ENCODE measurements at regions not wholly inside any gene's neighbourhood (a gene's known extent, or its start where the extent isn't known, plus 50 kb on each side); places are given as distances from the start of the nearest gene placed in this dataset.
"Not testable (repeated sequence)": the region's sequence is repeated elsewhere in the genome, so short reads cannot be mapped to it uniquely, and the experiment has no call there.

- Histone ChIP-seq H3K27me3 (ENCODE audit: insufficient read depth, poor library complexity, severe bottlenecking) (no peaks in the 10 kb centered on the region), H3K27ac (replicated peaks) (no peak overlapping the region), H3K4me3 (replicated peaks; ENCODE audit: insufficient read depth, low read length) (no peak overlapping the region)
- TF ChIP-seq GABPA (IDR thresholded peaks at IDR 0.05; ENCODE audit: low read depth) (no peak), REST (IDR thresholded peaks at IDR 0.05; ENCODE audit: insufficient replicate concordance, low read depth) (no peak), POLR2AphosphoS5 (IDR thresholded peaks at IDR 0.05; ENCODE audit: low read depth) (no peak), SPI1 (IDR thresholded peaks at IDR 0.05; ENCODE audit: borderline replicate concordance, low read depth) (no peak)
- TF ChIP-seq, protein P1, sequence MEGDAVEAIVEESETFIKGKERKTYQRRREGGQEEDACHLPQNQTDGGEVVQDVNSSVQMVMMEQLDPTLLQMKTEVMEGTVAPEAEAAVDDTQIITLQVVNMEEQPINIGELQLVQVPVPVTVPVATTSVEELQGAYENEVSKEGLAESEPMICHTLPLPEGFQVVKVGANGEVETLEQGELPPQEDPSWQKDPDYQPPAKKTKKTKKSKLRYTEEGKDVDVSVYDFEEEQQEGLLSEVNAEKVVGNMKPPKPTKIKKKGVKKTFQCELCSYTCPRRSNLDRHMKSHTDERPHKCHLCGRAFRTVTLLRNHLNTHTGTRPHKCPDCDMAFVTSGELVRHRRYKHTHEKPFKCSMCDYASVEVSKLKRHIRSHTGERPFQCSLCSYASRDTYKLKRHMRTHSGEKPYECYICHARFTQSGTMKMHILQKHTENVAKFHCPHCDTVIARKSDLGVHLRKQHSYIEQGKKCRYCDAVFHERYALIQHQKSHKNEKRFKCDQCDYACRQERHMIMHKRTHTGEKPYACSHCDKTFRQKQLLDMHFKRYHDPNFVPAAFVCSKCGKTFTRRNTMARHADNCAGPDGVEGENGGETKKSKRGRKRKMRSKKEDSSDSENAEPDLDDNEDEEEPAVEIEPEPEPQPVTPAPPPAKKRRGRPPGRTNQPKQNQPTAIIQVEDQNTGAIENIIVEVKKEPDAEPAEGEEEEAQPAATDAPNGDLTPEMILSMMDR (IDR thresholded peaks at IDR 0.05; ENCODE audit: insufficient read depth, low read length), result no peak
- DNase-seq (ENCODE audit: low read depth in 1 of 2, low spot score in 1 of 2), result no peak
These were observed 106.8 kb downstream of the LMO4 start for GRCh38 chr1:87435484-87435883.

DNA sequence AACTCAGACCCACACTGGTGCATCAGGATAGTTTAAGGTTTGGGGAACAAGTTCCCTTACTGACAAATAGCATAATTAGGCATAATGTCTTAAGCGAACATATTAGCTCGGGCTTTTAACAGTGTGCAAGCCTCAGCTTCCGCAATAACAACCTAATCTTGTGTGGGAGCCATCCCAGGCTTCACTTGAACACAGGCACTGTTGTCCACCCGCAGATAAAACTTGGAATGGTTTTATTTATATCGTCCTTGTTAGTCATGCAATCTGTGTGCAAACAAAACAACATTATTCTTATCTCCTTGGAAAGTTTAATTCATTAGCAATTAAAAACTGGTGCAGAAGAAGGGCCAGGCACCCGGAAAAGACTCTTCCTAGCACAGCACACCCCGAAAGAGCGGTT is 107.4 kb downstream of the LMO4 start:
- DNase-seq (ENCODE audit: low read depth in 1 of 2, low spot score in 1 of 2); H3K4me3 ChIP-seq (replicated peaks; ENCODE audit: insufficient read depth, low read length); H3K27me3 ChIP-seq (ENCODE audit: insufficient read depth, poor library complexity, severe bottlenecking); H3K27ac ChIP-seq (replicated peaks): not testable (repeated sequence)

DNA sequence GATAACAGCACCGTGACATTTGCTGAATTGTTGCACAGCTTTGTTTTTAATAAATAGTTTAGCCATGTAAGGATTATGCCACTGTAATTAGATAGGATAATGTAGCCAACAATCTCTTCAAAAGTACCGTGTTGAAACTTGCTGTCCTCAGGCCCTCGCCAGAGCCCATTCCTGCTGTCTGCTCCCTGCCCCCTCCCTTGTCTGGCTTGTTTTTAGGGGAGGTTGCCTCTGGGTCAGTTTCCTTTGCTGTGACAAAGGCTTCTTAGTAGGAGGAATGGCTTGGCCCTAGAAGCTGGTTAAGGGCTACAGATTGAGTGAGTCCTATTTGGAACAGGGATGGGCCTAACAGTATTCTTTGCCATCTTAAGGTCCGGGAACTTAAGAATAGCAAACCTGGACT is 107.9 kb downstream of the LMO4 start:
- no peak for DNase-seq (ENCODE audit: low read depth in 1 of 2, low spot score in 1 of 2)
- no peaks in the 10 kb centered on the region for H3K27me3 ChIP-seq (ENCODE audit: insufficient read depth, poor library complexity, severe bottlenecking)
- H3K4me3 ChIP-seq (replicated peaks; ENCODE audit: insufficient read depth, low read length), result no peak overlapping the region
- no peak for TF ChIP-seq REST (IDR thresholded peaks at IDR 0.05; ENCODE audit: insufficient replicate concordance, low read depth)
- TF ChIP-seq POLR2AphosphoS5 (IDR thresholded peaks at IDR 0.05; ENCODE audit: low read depth), result no peak
- TF ChIP-seq, protein P1 (IDR thresholded peaks at IDR 0.05; ENCODE audit: insufficient read depth, low read length), result no peak
- TF ChIP-seq SPI1 (IDR thresholded peaks at IDR 0.05; ENCODE audit: borderline replicate concordance, low read depth), result no peak
- TF ChIP-seq GABPA (IDR thresholded peaks at IDR 0.05; ENCODE audit: low read depth), result no peak
- no peak overlapping the region for H3K27ac ChIP-seq (replicated peaks)

GRCh38 chr1:87437663-87438295 is 109.1 kb downstream of the LMO4 start:
- H3K27ac ChIP-seq (replicated peaks), result no peak overlapping the region
- H3K4me3 ChIP-seq (replicated peaks; ENCODE audit: insufficient read depth, low read length), result no peak overlapping the region
- H3K27me3 ChIP-seq (ENCODE audit: insufficient read depth, poor library complexity, severe bottlenecking), result no peaks in the 10 kb centered on the region
- DNase-seq (ENCODE audit: low read depth in 1 of 2, low spot score in 1 of 2), result no peak
- TF ChIP-seq REST (IDR thresholded peaks at IDR 0.05; ENCODE audit: insufficient replicate concordance, low read depth) (no peak), GABPA (IDR thresholded peaks at IDR 0.05; ENCODE audit: low read depth) (no peak), POLR2AphosphoS5 (IDR thresholded peaks at IDR 0.05; ENCODE audit: low read depth) (no peak), SPI1 (IDR thresholded peaks at IDR 0.05; ENCODE audit: borderline replicate concordance, low read depth) (no peak)
- TF ChIP-seq, protein P1 (IDR thresholded peaks at IDR 0.05; ENCODE audit: insufficient read depth, low read length), result no peak

Measured in HL-60 (cell line).